Sigmoid colon (tissue), 4 donors: ENCODE measurements at regions not wholly inside any gene's neighbourhood (a gene's known extent, or its start where the extent isn't known, plus 50 kb on each side); places are given as distances from the start of the nearest gene placed in this dataset.

Experiments
- CTCF ChIP-seq, 4 experiments: fragments of 450-650 bp in 3 of 4; fragments of 200-600 bp in 1 of 4; IDR thresholded peaks; one replicate each; pipeline ENCODE4 v1.5.1; 2016 to 2019; ENCODE audit warnings: antibody characterized with exemption in 4 of 4, mild to moderate bottlenecking in 3 of 4, moderate library complexity in 2 of 4
- EP300 ChIP-seq, 4 donors: sonication (generic); formaldehyde crosslinking; IDR thresholded peaks; one replicate each; pipeline ENCODE4 v1.6.1; 2017; ENCODE audit warnings: antibody characterized with exemption in 4 of 4
- POLR2A ChIP-seq, 2 donors: fragments of 450-650 bp; IDR thresholded peaks; one replicate each; pipeline ENCODE4 v1.6.1; 2016; ENCODE audit warnings: antibody characterized with exemption in 2 of 2, mild to moderate bottlenecking in 2 of 2, moderate library complexity in 2 of 2
- POLR2AphosphoS5 ChIP-seq, 4 donors: sonication (generic); formaldehyde crosslinking; IDR thresholded peaks; one replicate each; pipeline ENCODE4 v1.6.1; 2017; ENCODE audit warnings: antibody characterized with exemption in 4 of 4

GRCh38 chr5:2183154-2184025, 300.7 kb upstream of the IRX4 start:
- no peak for TF ChIP-seq POLR2A (IDR thresholded peaks at IDR 0.05)
- TF ChIP-seq EP300 (IDR thresholded peaks at IDR 0.05) = no peak
- no peak for TF ChIP-seq CTCF (IDR thresholded peaks at IDR 0.05)
- no peak for TF ChIP-seq POLR2AphosphoS5 (IDR thresholded peaks at IDR 0.05)
